GM18868 (cell line): ENCODE measurements at regions not wholly inside any gene's neighbourhood (a gene's known extent, or its start where the extent isn't known, plus 50 kb on each side); places are given as distances from the start of the nearest gene placed in this dataset.
A peak's percentile ranks its signal among the peaks of the same experiment; 100 is the strongest.
"Not testable (repeated sequence)": the region's sequence is repeated elsewhere in the genome, so short reads cannot be mapped to it uniquely, and the experiment has no call there.

ENCODE experiments used
- ATAC-seq: cut with Tn5 transposase; IDR thresholded peaks from one replicate; pipeline ENCODE4 v1.9.1; 2021; ENCODE audit warnings: mild to moderate bottlenecking, moderate library complexity; ENCODE audit not compliant: unreplicated experiment

- no peak for ATAC-seq
These were observed 167.1 kb upstream of the FUT9 start for GRCh38 chr6:95848717-95849116.

- ATAC-seq = no peak
These were observed 158.9 kb upstream of the FUT9 start for GRCh38 chr6:95856876-95857364.

- ATAC-seq = no peak
These were observed 149.9 kb upstream of the FUT9 start for GRCh38 chr6:95865857-95866256.

- ATAC-seq = peak; percentile 84
These were observed 149.0 kb upstream of the FUT9 start for GRCh38 chr6:95866732-95867131.

- no peak for ATAC-seq
These were observed 148.6 kb upstream of the FUT9 start for GRCh38 chr6:95867205-95867604.

GRCh38 chr6:95877480-95877879 lies 138.3 kb upstream of the FUT9 start:
- ATAC-seq = no peak

- no peak for ATAC-seq
These were observed 135.9 kb upstream of the FUT9 start for GRCh38 chr6:95879856-95880255.

- ATAC-seq = no peak
These were observed 133.4 kb upstream of the FUT9 start for GRCh38 chr6:95882371-95882770.

- ATAC-seq = not testable (repeated sequence)
These were observed 127.1 kb upstream of the FUT9 start for GRCh38 chr6:95888711-95889110.

GRCh38 chr6:95905132-95905531 lies 110.6 kb upstream of the FUT9 start:
- ATAC-seq = no peak

- ATAC-seq = peak; percentile 41
These were observed 98.7 kb upstream of the FUT9 start for GRCh38 chr6:95917034-95917433.

GRCh38 chr6:95923518-95923917 lies 92.3 kb upstream of the FUT9 start:
- peak; percentile 71 for ATAC-seq

GRCh38 chr6:95935736-95936135 lies 80.0 kb upstream of the FUT9 start:
- no peak for ATAC-seq

- ATAC-seq = no peak
These were observed 68.9 kb upstream of the FUT9 start for GRCh38 chr6:95946906-95947305.

- ATAC-seq = no peak
These were observed 67.5 kb upstream of the FUT9 start for GRCh38 chr6:95948324-95948723.

- ATAC-seq = no peak
These were observed 65.8 kb upstream of the FUT9 start for GRCh38 chr6:95949985-95950384.

- ATAC-seq = no peak
These were observed 57.1 kb upstream of the FUT9 start for GRCh38 chr6:95958686-95959085.

- no peak for ATAC-seq
These were observed 56.5 kb upstream of the FUT9 start for GRCh38 chr6:95959261-95959660.
